Lower leg skin (tissue), 4 donors: ENCODE measurements at regions not wholly inside any gene's neighbourhood (a gene's known extent, or its start where the extent isn't known, plus 50 kb on each side); places are given as distances from the start of the nearest gene placed in this dataset.

Source experiments
- DNase-seq, 2 donors: peaks; one replicate each; pipeline ENCODE4 v3.0.0-alpha.2; 2019; ENCODE audit warnings: low spot score in 2 of 2
- H3K4me3 ChIP-seq: fragments of 200-600 bp; sonication (generic); 2 replicates; pipeline ENCODE4 v1.5.1; 2017; ENCODE audit warnings: mild to moderate bottlenecking, low read depth; ENCODE audit not compliant: poor library complexity, severe bottlenecking
- POLR2A ChIP-seq, 2 donors: fragments of 450-650 bp; IDR thresholded peaks; one replicate each; pipeline ENCODE4 v1.6.1; 2016 to 2017; ENCODE audit warnings: antibody characterized with exemption in 2 of 2, mild to moderate bottlenecking in 1 of 2, moderate library complexity in 1 of 2
- whole genome bisulfite sequencing, 2 donors: methylation state at CpG; one replicate each; pipeline ENCODE4 v1.1.5; 2018; 5-methylcytosine and 5-hydroxymethylcytosine counted together
- intact Hi-C: fragments of 100-400 bp; cut with DNase I; formaldehyde crosslinking; loops from one replicate; pipeline ENCODE4 v1.15.0; 2023; ENCODE audit warnings: low total_unique reads
- TF ChIP-seq, protein P1 (sequence below), 3 donors: fragments of 450-650 bp; IDR thresholded peaks; one replicate each; pipeline ENCODE4 v1.5.1; 2016; ENCODE audit warnings: antibody characterized with exemption in 3 of 3, mild to moderate bottlenecking in 3 of 3, moderate library complexity in 2 of 3

DNA sequence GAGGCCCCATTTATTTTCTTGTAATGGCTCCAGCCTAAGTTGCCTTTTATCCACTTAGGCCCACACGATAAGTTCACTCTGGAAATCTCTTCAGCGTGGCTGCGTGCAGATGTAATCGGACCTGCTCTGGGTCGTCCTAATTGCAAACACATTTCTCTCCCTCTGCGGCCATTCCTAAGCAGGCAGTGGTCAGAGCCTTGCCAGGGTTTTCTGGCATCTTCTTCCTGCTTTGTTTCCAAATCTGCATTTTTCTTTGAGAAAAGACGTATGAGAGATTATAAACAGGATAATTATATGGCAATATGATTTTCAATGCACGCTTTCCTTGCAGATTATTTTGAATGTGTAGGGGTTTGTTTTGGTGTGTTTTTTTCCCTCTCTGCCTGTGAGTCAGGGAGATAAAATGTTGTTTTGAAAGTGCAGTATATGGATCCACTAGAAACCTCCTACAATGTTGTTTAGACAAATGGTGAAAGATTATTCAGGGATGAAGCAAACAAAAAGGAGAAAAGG is 239.4 kb upstream of the TANK start:
- peak; percentile 25 to 86 for DNase-seq
- WGBS, 2 donors: 56 to 57% methylated on average over 8 of the region's 8 CpGs
- H3K4me3 ChIP-seq: no peak overlapping the region
- intact Hi-C loops: no loop called here
- no peak for TF ChIP-seq POLR2A (IDR thresholded peaks at IDR 0.05)
- TF ChIP-seq, protein P1, sequence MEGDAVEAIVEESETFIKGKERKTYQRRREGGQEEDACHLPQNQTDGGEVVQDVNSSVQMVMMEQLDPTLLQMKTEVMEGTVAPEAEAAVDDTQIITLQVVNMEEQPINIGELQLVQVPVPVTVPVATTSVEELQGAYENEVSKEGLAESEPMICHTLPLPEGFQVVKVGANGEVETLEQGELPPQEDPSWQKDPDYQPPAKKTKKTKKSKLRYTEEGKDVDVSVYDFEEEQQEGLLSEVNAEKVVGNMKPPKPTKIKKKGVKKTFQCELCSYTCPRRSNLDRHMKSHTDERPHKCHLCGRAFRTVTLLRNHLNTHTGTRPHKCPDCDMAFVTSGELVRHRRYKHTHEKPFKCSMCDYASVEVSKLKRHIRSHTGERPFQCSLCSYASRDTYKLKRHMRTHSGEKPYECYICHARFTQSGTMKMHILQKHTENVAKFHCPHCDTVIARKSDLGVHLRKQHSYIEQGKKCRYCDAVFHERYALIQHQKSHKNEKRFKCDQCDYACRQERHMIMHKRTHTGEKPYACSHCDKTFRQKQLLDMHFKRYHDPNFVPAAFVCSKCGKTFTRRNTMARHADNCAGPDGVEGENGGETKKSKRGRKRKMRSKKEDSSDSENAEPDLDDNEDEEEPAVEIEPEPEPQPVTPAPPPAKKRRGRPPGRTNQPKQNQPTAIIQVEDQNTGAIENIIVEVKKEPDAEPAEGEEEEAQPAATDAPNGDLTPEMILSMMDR (IDR thresholded peaks at IDR 0.05): no peak

DNA sequence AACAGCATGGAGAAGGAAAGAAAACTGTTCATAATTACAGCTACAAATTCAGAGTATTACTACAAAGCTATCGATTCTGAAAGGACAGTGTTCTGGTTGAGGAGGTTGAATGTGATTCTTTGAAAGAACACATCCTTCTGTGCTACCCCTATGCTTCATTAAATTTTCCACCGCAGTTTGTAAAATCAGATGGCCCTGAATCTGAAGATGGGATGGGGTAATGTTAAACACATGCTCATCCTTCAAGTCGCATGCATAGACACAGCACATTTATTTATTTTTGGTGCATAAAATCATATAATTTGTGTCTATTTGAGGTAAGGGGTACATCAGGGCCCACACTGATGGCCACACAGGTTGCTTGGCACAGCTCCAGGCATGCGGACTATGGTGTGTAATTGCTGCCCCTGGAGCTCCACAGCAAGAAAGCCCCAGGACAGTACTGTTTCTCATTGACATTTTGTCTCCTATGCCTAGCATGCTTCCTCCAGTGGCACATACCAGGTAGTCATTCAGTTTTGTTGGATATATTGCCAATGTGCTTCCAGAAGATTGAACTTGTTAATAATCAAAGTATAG is 238.8 kb upstream of the TANK start:
- DNase-seq: no peak
- intact Hi-C loops: no loop called here
- TF ChIP-seq, protein P1 (IDR thresholded peaks at IDR 0.05): no peak
- no peak for TF ChIP-seq POLR2A (IDR thresholded peaks at IDR 0.05)
- no peak overlapping the region for H3K4me3 ChIP-seq
- WGBS, 2 donors: 62 to 63% methylated on average over 4 of the region's 4 CpGs

DNA sequence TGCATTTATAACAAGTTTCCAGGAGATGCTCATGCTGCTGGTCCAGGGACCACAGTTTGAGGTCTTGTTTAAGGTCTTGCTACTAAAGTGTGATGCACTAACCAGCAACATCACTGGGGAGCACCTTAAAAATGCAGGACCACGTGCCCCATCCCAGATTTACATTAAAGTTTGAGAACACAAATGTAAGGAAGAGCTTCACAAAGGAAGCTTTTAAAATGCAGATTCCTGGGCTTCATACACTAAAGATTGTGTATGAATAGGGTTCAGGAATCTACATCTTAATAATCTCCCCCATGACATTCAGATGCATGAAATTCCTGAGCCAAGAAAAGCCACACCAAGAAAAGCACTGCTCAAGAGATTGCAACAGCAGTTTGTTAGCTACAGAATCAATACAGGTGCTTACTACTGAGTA is 235.3 kb upstream of the TANK start:
- intact Hi-C loops: no loop called here
- 88 to 95% methylated on average over 1 of the region's 1 CpG for WGBS, 2 donors
- TF ChIP-seq, protein P1 (IDR thresholded peaks at IDR 0.05): no peak
- TF ChIP-seq POLR2A (IDR thresholded peaks at IDR 0.05): no peak
- no peak overlapping the region for H3K4me3 ChIP-seq
- DNase-seq: no peak

DNA sequence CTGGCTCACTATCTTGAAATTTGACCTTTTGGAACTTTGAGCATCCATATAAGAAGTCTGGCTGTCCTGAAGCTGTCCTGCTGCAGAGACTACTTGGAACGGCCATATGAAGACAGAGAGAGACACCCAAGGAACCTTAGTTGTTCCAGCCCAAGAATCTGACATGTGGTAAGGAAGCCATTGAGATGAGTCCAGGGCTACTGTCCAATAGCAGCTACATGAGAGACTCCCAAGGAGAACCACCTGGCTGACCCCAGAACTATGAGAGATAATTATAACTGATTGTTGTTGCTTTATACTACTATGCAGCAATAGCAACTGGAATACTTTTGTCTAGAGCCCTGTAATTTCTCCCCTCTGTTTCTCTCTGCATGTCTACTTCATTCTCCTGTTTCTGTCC is 234.3 kb upstream of the TANK start:
- intact Hi-C loops: no loop called here
- TF ChIP-seq, protein P1 (IDR thresholded peaks at IDR 0.05): no peak
- no peak for TF ChIP-seq POLR2A (IDR thresholded peaks at IDR 0.05)
- WGBS, 2 donors: 100% methylated on average over 1 of the region's 1 CpG

DNA sequence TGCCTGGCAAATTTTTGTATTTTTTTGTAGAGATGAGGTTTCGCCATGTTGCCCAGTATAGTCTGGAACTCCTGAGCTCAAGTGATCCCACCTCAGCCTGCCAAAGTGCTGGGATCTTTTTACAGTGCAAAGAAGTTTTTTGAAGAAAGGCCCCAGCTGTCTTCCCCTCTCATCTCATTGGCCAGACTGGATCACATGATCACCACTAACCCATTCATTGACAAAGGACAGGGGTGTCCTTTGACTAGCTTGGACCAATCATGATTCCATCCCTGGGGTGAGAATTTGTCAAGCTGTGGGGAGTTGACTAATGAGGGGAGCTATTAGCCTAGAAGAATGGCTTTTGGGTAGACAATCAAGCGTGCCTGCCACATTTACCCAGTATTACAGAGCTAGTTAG is 232.9 kb upstream of the TANK start:
- intact Hi-C loops: no loop called here
- TF ChIP-seq, protein P1 (IDR thresholded peaks at IDR 0.05): no peak
- no peak for TF ChIP-seq POLR2A (IDR thresholded peaks at IDR 0.05)
- no peak for DNase-seq
- 50% methylated on average over 2 of the region's 2 CpGs for WGBS, 2 donors
- no peak overlapping the region for H3K4me3 ChIP-seq

More for the DNA sequence above, 234.3 kb upstream of the TANK start:
- no peak for DNase-seq
- no peak overlapping the region for H3K4me3 ChIP-seq

DNA sequence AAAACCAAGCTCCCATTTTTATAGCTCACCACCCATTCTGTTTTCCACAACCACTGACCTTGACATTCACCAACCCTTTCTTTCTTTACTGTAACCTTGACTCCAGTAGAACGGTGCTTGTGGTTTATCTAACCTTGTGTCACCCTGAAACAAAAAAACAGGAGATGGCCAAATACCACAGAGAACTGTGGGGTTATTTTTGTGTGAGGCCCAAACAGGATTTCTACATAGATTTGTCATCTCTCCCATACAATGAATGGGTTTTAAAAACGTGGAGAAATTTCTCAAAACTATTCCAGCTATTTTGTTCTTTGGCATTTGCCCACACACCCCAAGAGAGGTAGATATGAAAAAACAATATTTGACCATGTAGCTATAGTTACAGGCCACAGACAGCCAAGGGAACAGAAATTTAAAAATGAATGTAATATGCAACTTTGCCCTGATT is 231.3 kb upstream of the TANK start:
- intact Hi-C loops: no loop called here
- DNase-seq: no peak
- TF ChIP-seq, protein P1 (IDR thresholded peaks at IDR 0.05): no peak
- WGBS, 2 donors: 36 to 65% methylated on average over 2 of the region's 2 CpGs
- H3K4me3 ChIP-seq: no peak overlapping the region
